ENCODE measurements at regions not wholly inside any gene's neighbourhood (a gene's known extent, or its start where the extent isn't known, plus 50 kb on each side); places are given as distances from the start of the nearest gene placed in this dataset.

GRCh38 chr10:62503872-62504271 is 129.7 kb downstream of the ZNF365 start:
- no peak for DNase-seq (ENCODE audit: low read depth)
- TF ChIP-seq, protein P1, sequence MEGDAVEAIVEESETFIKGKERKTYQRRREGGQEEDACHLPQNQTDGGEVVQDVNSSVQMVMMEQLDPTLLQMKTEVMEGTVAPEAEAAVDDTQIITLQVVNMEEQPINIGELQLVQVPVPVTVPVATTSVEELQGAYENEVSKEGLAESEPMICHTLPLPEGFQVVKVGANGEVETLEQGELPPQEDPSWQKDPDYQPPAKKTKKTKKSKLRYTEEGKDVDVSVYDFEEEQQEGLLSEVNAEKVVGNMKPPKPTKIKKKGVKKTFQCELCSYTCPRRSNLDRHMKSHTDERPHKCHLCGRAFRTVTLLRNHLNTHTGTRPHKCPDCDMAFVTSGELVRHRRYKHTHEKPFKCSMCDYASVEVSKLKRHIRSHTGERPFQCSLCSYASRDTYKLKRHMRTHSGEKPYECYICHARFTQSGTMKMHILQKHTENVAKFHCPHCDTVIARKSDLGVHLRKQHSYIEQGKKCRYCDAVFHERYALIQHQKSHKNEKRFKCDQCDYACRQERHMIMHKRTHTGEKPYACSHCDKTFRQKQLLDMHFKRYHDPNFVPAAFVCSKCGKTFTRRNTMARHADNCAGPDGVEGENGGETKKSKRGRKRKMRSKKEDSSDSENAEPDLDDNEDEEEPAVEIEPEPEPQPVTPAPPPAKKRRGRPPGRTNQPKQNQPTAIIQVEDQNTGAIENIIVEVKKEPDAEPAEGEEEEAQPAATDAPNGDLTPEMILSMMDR (IDR thresholded peaks at IDR 0.05; ENCODE audit: low read length, missing control alignments): no peak
- no peak overlapping the region for H3K4me3 ChIP-seq (replicated peaks; ENCODE audit: low read depth, low read length)

- no peak overlapping the region for H3K4me3 ChIP-seq (replicated peaks; ENCODE audit: low read depth, low read length)
- no peak for DNase-seq (ENCODE audit: low read depth)
- TF ChIP-seq, protein P1 (IDR thresholded peaks at IDR 0.05; ENCODE audit: low read length, missing control alignments): no peak
These were observed 132.2 kb downstream of the ZNF365 start for GRCh38 chr10:62506371-62506770.

DNA sequence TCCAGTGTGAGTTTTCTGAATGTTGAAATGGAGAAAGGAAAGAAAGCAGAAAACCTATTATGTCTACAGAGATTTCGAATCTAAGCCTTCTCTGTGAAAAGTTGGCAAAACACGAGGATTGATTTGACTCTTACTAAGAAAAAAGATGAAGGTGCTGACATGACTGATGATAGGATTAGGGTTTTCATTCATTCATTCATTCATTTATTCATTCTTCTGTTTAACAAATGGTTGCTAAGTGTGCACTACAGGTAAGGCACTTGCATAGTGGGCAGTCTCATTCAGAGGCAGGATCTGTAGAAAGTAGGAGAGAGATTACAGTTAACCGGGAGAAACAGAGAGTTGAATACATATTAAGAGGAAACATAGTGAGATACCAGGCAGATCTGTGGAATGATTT is 137.1 kb downstream of the ZNF365 start:
- no peak overlapping the region for H3K4me3 ChIP-seq (replicated peaks; ENCODE audit: low read depth, low read length)
- TF ChIP-seq, protein P1 (IDR thresholded peaks at IDR 0.05; ENCODE audit: low read length, missing control alignments): no peak
- DNase-seq (ENCODE audit: low read depth): no peak

- no peak for DNase-seq (ENCODE audit: low read depth)
- TF ChIP-seq, protein P1 (IDR thresholded peaks at IDR 0.05; ENCODE audit: low read length, missing control alignments): no peak
- H3K4me3 ChIP-seq (replicated peaks; ENCODE audit: low read depth, low read length): no peak overlapping the region
These were observed 137.5 kb downstream of the ZNF365 start for GRCh38 chr10:62511656-62512055.

DNA sequence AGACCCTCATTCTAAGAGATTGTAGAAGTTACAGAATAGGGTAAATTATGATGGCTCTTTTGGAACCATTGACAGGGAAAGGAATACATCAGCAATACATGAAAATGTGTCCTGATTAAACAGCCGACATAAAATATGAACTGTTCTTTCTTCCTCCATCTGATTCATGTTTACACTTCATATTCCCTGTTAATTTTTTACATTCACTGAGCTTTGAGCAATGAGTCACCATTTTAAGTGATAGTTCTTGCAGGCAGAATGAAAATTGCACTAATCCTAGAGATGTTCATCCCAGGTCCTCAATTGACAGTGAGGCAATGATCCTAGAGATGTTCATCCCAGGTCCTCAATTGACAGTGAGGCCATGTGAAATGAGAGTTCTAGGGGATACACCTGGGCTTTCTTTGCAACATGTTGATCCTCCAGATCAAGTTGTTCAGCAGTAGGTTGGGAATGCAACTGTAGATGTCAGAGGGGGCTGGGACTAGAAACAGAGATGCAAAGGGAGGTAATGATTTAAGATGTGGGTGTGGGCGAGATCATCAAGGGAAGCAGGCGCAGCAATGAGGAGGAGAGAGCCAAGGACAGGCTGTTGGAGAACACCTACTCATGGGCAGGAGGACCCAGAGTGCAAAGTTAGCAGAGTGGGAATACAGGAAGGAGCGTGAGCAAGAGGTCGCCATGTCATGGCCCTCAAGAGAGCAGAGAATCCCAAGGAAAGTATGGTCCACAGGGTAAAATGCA is 138.7 kb downstream of the ZNF365 start:
- TF ChIP-seq, protein P1 (IDR thresholded peaks at IDR 0.05; ENCODE audit: low read length, missing control alignments): no peak
- DNase-seq (ENCODE audit: low read depth): no peak
- no peak overlapping the region for H3K4me3 ChIP-seq (replicated peaks; ENCODE audit: low read depth, low read length)

DNA sequence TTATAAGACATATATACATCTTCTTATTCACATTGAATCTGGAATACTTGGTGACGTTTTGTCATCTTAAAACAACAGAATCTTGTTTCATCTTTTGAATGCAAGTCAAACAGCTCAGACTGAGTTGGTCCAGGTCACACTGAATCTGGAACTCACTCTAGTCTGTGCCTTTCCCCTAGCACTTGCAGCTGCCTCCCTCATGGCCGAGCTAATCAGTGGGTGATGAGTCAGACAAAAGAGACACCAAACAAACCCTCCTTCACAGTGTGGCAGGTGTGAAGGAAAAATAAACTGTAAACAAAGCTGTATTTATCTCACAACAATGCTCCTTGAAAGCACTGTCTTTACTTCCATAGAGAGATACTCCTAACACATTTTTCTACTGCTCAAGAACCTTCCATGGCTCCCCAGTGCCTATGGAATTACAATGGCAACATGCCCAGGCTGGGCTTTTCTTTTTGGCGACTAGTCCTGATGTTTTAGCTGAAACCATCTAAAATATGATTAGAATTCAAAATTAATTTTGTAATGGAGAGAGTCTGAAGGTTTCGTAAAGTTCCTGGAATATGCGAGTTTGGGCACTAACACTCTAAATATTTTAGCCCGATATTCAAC is 140.0 kb downstream of the ZNF365 start:
- TF ChIP-seq, protein P1 (IDR thresholded peaks at IDR 0.05; ENCODE audit: low read length, missing control alignments): no peak
- no peak overlapping the region for H3K4me3 ChIP-seq (replicated peaks; ENCODE audit: low read depth, low read length)
- no peak for DNase-seq (ENCODE audit: low read depth)
